ENCODE measurements at regions not wholly inside any gene's neighbourhood (a gene's known extent, or its start where the extent isn't known, plus 50 kb on each side); places are given as distances from the start of the nearest gene placed in this dataset.

GRCh38 chr11:56852131-56852530 lies 103.6 kb upstream of the OR9G4 start:
- H3K27me3 Mint-ChIP-seq (ENCODE audit: insufficient read depth, unreplicated experiment): no peaks in the 10 kb centered on the region
- CTCF ChIA-PET: no interaction called here
- H3K4me3 Mint-ChIP-seq (ENCODE audit: unreplicated experiment): no peak overlapping the region
- Histone ChIP-seq H3K4me1 (no peaks in the 10 kb centered on the region), H3K4me3 (ENCODE audit: low read depth, low read length) (no peak overlapping the region), H3K27me3 (replicated peaks; ENCODE audit: control insufficient read depth, insufficient read depth, low read length) (no peaks in the 10 kb centered on the region; the same call in 1 of the 2 replicates), H3K9me3 (no peaks in the 10 kb centered on the region; the same call in 1 of the 2 replicates), H3K36me3 (ENCODE audit: control insufficient read depth, insufficient read depth, low read length) (no peaks in the 10 kb centered on the region)
- H3K27ac Mint-ChIP-seq (ENCODE audit: unreplicated experiment): no peak overlapping the region
- intact Hi-C loops (cut with micrococcal nuclease; ENCODE audit: unreplicated experiment): no loop called here
- BruUV-seq (replicated peaks): no TSS peak
- POLR2A ChIA-PET: no interaction called here
- no peak for TF ChIP-seq CTCF (IDR thresholded peaks at IDR 0.05; ENCODE audit: insufficient read depth in 1 of 2, low read depth in 1 of 2, low read length in 1 of 2, severe bottlenecking in 1 of 2, unreplicated experiment in 1 of 2)
- peaks cover 9% of the 10 kb centered on the region for H3K9me3 Mint-ChIP-seq (ENCODE audit: unreplicated experiment)
- no peak for DNase-seq
- H3K4me1 Mint-ChIP-seq (ENCODE audit: low read depth, unreplicated experiment): no peaks in the 10 kb centered on the region
- no peaks in the 10 kb centered on the region for H3K36me3 Mint-ChIP-seq (ENCODE audit: insufficient read depth, unreplicated experiment)

GRCh38 chr11:56849852-56850251 lies 101.4 kb upstream of the OR9G4 start:
- no peaks in the 10 kb centered on the region for H3K36me3 Mint-ChIP-seq (ENCODE audit: insufficient read depth, unreplicated experiment)
- Histone ChIP-seq H3K4me3 (ENCODE audit: low read depth, low read length) (no peak overlapping the region), H3K36me3 (ENCODE audit: control insufficient read depth, insufficient read depth, low read length) (no peaks in the 10 kb centered on the region), H3K27me3 (replicated peaks; ENCODE audit: control insufficient read depth, insufficient read depth, low read length) (no peaks in the 10 kb centered on the region; the same call in 1 of the 2 replicates), H3K4me1 (no peaks in the 10 kb centered on the region), H3K9me3 (no peaks in the 10 kb centered on the region; the same call in 1 of the 2 replicates)
- CTCF ChIA-PET: no interaction called here
- H3K4me1 Mint-ChIP-seq (ENCODE audit: low read depth, unreplicated experiment): no peaks in the 10 kb centered on the region
- no peaks in the 10 kb centered on the region for H3K27me3 Mint-ChIP-seq (ENCODE audit: insufficient read depth, unreplicated experiment)
- DNase-seq: no peak
- peaks cover 9% of the 10 kb centered on the region for H3K9me3 Mint-ChIP-seq (ENCODE audit: unreplicated experiment)
- no peak for TF ChIP-seq CTCF (IDR thresholded peaks at IDR 0.05; ENCODE audit: insufficient read depth in 1 of 2, low read depth in 1 of 2, low read length in 1 of 2, severe bottlenecking in 1 of 2, unreplicated experiment in 1 of 2)
- H3K27ac Mint-ChIP-seq (ENCODE audit: unreplicated experiment): no peak overlapping the region
- H3K4me3 Mint-ChIP-seq (ENCODE audit: unreplicated experiment): no peak overlapping the region
- POLR2A ChIA-PET: no interaction called here
- no TSS peak for BruUV-seq (replicated peaks)
- intact Hi-C loops (cut with micrococcal nuclease; ENCODE audit: unreplicated experiment): loop anchor here (10.0 kb wide), 1 partner anchor 155 kb away; no protein-coding TSS in a partner anchor

- Mint-ChIP-seq H3K9me3 (ENCODE audit: unreplicated experiment) (peaks cover 9% of the 10 kb centered on the region), H3K4me1 (ENCODE audit: low read depth, unreplicated experiment) (no peaks in the 10 kb centered on the region), H3K36me3 (ENCODE audit: insufficient read depth, unreplicated experiment) (no peaks in the 10 kb centered on the region), H3K27ac (ENCODE audit: unreplicated experiment) (no peak overlapping the region), H3K4me3 (ENCODE audit: unreplicated experiment) (no peak overlapping the region), H3K27me3 (ENCODE audit: insufficient read depth, unreplicated experiment) (no peaks in the 10 kb centered on the region)
- ChIA-PET POLR2A (no interaction called here), CTCF (no interaction called here)
- intact Hi-C loops (cut with micrococcal nuclease; ENCODE audit: unreplicated experiment): loop anchor here (10.0 kb wide), 1 partner anchor 156 kb away; no protein-coding TSS in a partner anchor
- DNase-seq: no peak
- Histone ChIP-seq H3K9me3 (no peaks in the 10 kb centered on the region; the same call in 1 of the 2 replicates), H3K27me3 (replicated peaks; ENCODE audit: control insufficient read depth, insufficient read depth, low read length) (no peaks in the 10 kb centered on the region; the same call in 1 of the 2 replicates), H3K36me3 (ENCODE audit: control insufficient read depth, insufficient read depth, low read length) (no peaks in the 10 kb centered on the region), H3K4me1 (no peaks in the 10 kb centered on the region), H3K4me3 (ENCODE audit: low read depth, low read length) (no peak overlapping the region)
- no peak for TF ChIP-seq CTCF (IDR thresholded peaks at IDR 0.05; ENCODE audit: insufficient read depth in 1 of 2, low read depth in 1 of 2, low read length in 1 of 2, severe bottlenecking in 1 of 2, unreplicated experiment in 1 of 2)
- BruUV-seq (replicated peaks): no TSS peak
Observed at GRCh38 chr11:56849250-56849649, 100.8 kb upstream of the OR9G4 start.
